HUES6 (cell line): ENCODE measurements at regions not wholly inside any gene's neighbourhood (a gene's known extent, or its start where the extent isn't known, plus 50 kb on each side); places are given as distances from the start of the nearest gene placed in this dataset.
"Not testable (repeated sequence)": the region's sequence is repeated elsewhere in the genome, so short reads cannot be mapped to it uniquely, and the experiment has no call there.

Experiments used
- H3K27ac ChIP-seq: 2 replicates; pipeline ENCODE4 v1.7.0; 2013; ENCODE audit warnings: low read depth, mild to moderate bottlenecking, low read length, inconsistent platforms
- H3K27me3 ChIP-seq: 2 replicates; pipeline ENCODE4 v1.6.1; 2013; ENCODE audit warnings: low read length; ENCODE audit not compliant: control insufficient read depth, insufficient read depth
- H3K36me3 ChIP-seq: 2 replicates; pipeline ENCODE4 v1.6.1; 2013; ENCODE audit warnings: low read length; ENCODE audit not compliant: control insufficient read depth, insufficient read depth
- H3K4me1 ChIP-seq: 2 replicates; pipeline ENCODE4 v1.6.1; 2013; ENCODE audit warnings: low read length; ENCODE audit not compliant: control insufficient read depth, insufficient read depth
- H3K4me3 ChIP-seq: 2 replicates; pipeline ENCODE4 v1.5.1; 2013; ENCODE audit warnings: low read depth, low read length
- H3K9ac ChIP-seq: one replicate; pipeline ENCODE4 v1.6.1; 2013; ENCODE audit warnings: mild to moderate bottlenecking, low read length
- H3K9me3 ChIP-seq: 2 replicates; pipeline ENCODE4 v1.6.1; 2013; ENCODE audit warnings: low read depth, low read length; ENCODE audit not compliant: control insufficient read depth, insufficient read depth

- H3K27ac ChIP-seq, result no peak overlapping the region
- H3K4me1 ChIP-seq, result no peaks in the 10 kb centered on the region
- no peaks in the 10 kb centered on the region; the same call in 1 of the 2 replicates for H3K9me3 ChIP-seq
- H3K4me3 ChIP-seq, result no peak overlapping the region
- no peak overlapping the region for H3K9ac ChIP-seq
- H3K36me3 ChIP-seq, result no peaks in the 10 kb centered on the region
- H3K27me3 ChIP-seq, result no peaks in the 10 kb centered on the region
These were observed 948.7 kb downstream of the TSN start for GRCh38 chr2:122704109-122704563.

GRCh38 chr2:122705746-122706145, 950.3 kb downstream of the TSN start:
- Histone ChIP-seq H3K36me3 (no peaks in the 10 kb centered on the region), H3K9me3 (no peaks in the 10 kb centered on the region; the same call in 1 of the 2 replicates), H3K27me3 (no peaks in the 10 kb centered on the region), H3K27ac (no peak overlapping the region), H3K4me3 (no peak overlapping the region), H3K9ac (no peak overlapping the region), H3K4me1 (no peaks in the 10 kb centered on the region)

- Histone ChIP-seq H3K4me1 (no peaks in the 10 kb centered on the region), H3K9ac (no peak overlapping the region), H3K27me3 (no peaks in the 10 kb centered on the region), H3K27ac (no peak overlapping the region), H3K9me3 (no peaks in the 10 kb centered on the region; the same call in 1 of the 2 replicates), H3K36me3 (no peaks in the 10 kb centered on the region), H3K4me3 (no peak overlapping the region)
These were observed 951.3 kb downstream of the TSN start for GRCh38 chr2:122706757-122707223.

GRCh38 chr2:122707224-122707824, 951.9 kb downstream of the TSN start:
- H3K27me3 ChIP-seq, result no peaks in the 10 kb centered on the region
- no peak overlapping the region for H3K9ac ChIP-seq
- no peaks in the 10 kb centered on the region; the same call in 1 of the 2 replicates for H3K9me3 ChIP-seq
- no peak overlapping the region for H3K27ac ChIP-seq
- no peak overlapping the region for H3K4me3 ChIP-seq
- no peaks in the 10 kb centered on the region for H3K36me3 ChIP-seq
- H3K4me1 ChIP-seq, result no peaks in the 10 kb centered on the region

GRCh38 chr2:122710049-122710448, 954.6 kb downstream of the TSN start:
- Histone ChIP-seq H3K9me3 (peaks cover 7% of the 10 kb centered on the region; the same call in 1 of the 2 replicates), H3K4me3 (no peak overlapping the region), H3K27ac (no peak overlapping the region), H3K36me3 (no peaks in the 10 kb centered on the region), H3K9ac (no peak overlapping the region), H3K27me3 (no peaks in the 10 kb centered on the region), H3K4me1 (no peaks in the 10 kb centered on the region)

GRCh38 chr2:122713800-122714199, 958.3 kb downstream of the TSN start:
- no peak overlapping the region for H3K27ac ChIP-seq
- H3K27me3 ChIP-seq, result no peaks in the 10 kb centered on the region
- H3K9me3 ChIP-seq, result peaks cover 7% of the 10 kb centered on the region; the same call in 1 of the 2 replicates
- H3K4me1 ChIP-seq, result no peaks in the 10 kb centered on the region
- H3K9ac ChIP-seq, result no peak overlapping the region
- no peak overlapping the region for H3K4me3 ChIP-seq
- no peaks in the 10 kb centered on the region for H3K36me3 ChIP-seq

GRCh38 chr2:122720822-122721221, 965.4 kb downstream of the TSN start:
- H3K27me3 ChIP-seq, H3K4me1 ChIP-seq, H3K36me3 ChIP-seq, H3K27ac ChIP-seq, H3K9me3 ChIP-seq, H3K9ac ChIP-seq, H3K4me3 ChIP-seq: not testable (repeated sequence)

- Histone ChIP-seq H3K27ac (peak overlapping the region; percentile 63; the same call in 1 of the 2 replicates), H3K4me3 (no peak overlapping the region), H3K9ac (no peak overlapping the region), H3K4me1 (peaks cover 19% of the 10 kb centered on the region), H3K9me3 (peaks cover 9% of the 10 kb centered on the region; the same call in 1 of the 2 replicates), H3K36me3 (no peaks in the 10 kb centered on the region), H3K27me3 (no peaks in the 10 kb centered on the region)
These were observed 979.4 kb downstream of the TSN start for GRCh38 chr2:122734766-122735424.

GRCh38 chr2:122736279-122736678, 980.8 kb downstream of the TSN start:
- peaks cover 9% of the 10 kb centered on the region; the same call in 1 of the 2 replicates for H3K9me3 ChIP-seq
- peaks cover 19% of the 10 kb centered on the region for H3K4me1 ChIP-seq
- no peak overlapping the region for H3K27ac ChIP-seq
- H3K27me3 ChIP-seq, result no peaks in the 10 kb centered on the region
- H3K9ac ChIP-seq, result no peak overlapping the region
- no peaks in the 10 kb centered on the region for H3K36me3 ChIP-seq
- no peak overlapping the region for H3K4me3 ChIP-seq

GRCh38 chr2:122737429-122738077, 982.1 kb downstream of the TSN start:
- no peaks in the 10 kb centered on the region for H3K36me3 ChIP-seq
- H3K4me1 ChIP-seq, result peaks cover 19% of the 10 kb centered on the region
- no peak overlapping the region for H3K27ac ChIP-seq

More at GRCh38 chr2:122737429-122738077, 982.1 kb downstream of the TSN start:
- H3K9me3 ChIP-seq, result peaks cover 9% of the 10 kb centered on the region; the same call in 1 of the 2 replicates
- H3K27me3 ChIP-seq, result no peaks in the 10 kb centered on the region
- H3K4me3 ChIP-seq, result no peak overlapping the region
- no peak overlapping the region for H3K9ac ChIP-seq
